OCI-LY1 (cell line): ENCODE measurements at regions not wholly inside any gene's neighbourhood (a gene's known extent, or its start where the extent isn't known, plus 50 kb on each side); places are given as distances from the start of the nearest gene placed in this dataset.

Source experiments
- H2AFZ ChIP-seq: fragments of 200-600 bp; sonication (generic), shearing (Covaris generic); 2 replicates; pipeline ENCODE4 v1.6.0; 2014; ENCODE audit warnings: antibody characterized with exemption, mild to moderate bottlenecking, low read length
- H3F3A ChIP-seq: fragments of 200-600 bp; sonication (generic), shearing (Covaris generic); 2 replicates; pipeline ENCODE4 v1.6.0; 2014; ENCODE audit warnings: mild to moderate bottlenecking, antibody characterized with exemption, low read length, moderate library complexity; ENCODE audit not compliant: insufficient read depth
- H3K27ac ChIP-seq: fragments of 200-600 bp; sonication (generic); 2 replicates; pipeline ENCODE4 v1.5.1; 2014; ENCODE audit warnings: low read length, mixed run types, mild to moderate bottlenecking, low read depth; ENCODE audit not compliant: poor library complexity, severe bottlenecking
- H3K27me3 ChIP-seq: fragments of 200-600 bp; sonication (generic); 2 replicates; pipeline ENCODE4 v1.6.0; 2014; ENCODE audit warnings: antibody characterized with exemption, mild to moderate bottlenecking, low read length, moderate library complexity; ENCODE audit not compliant: insufficient read depth
- H3K36me3 ChIP-seq: fragments of 200-600 bp; sonication (generic); 2 replicates; pipeline ENCODE4 v1.6.1; 2014; ENCODE audit warnings: mild to moderate bottlenecking, antibody characterized with exemption, low read length, moderate library complexity, mixed read lengths; ENCODE audit not compliant: insufficient read depth
- H3K4me1 ChIP-seq: fragments of 200-600 bp; sonication (generic); 2 replicates; pipeline ENCODE4 v1.5.1; 2014; ENCODE audit warnings: mild to moderate bottlenecking, low read length, moderate library complexity; ENCODE audit not compliant: insufficient read depth, severe bottlenecking
- H3K4me2 ChIP-seq: fragments of 200-600 bp; sonication (generic), shearing (Covaris generic); 2 replicates; pipeline ENCODE4 v1.6.1; 2014; ENCODE audit warnings: low read length
- H3K4me3 ChIP-seq: fragments of 200-600 bp; sonication (generic); 2 replicates; pipeline ENCODE4 v1.5.1; 2014; ENCODE audit warnings: low read length, low read depth, mild to moderate bottlenecking, mixed read lengths; ENCODE audit not compliant: poor library complexity, severe bottlenecking
- H3K79me2 ChIP-seq: fragments of 200-600 bp; shearing (Covaris generic); 2 replicates; pipeline ENCODE4 v1.6.1; 2016; ENCODE audit warnings: mixed run types, low read length, mixed read lengths; ENCODE audit not compliant: insufficient read depth
- H3K9ac ChIP-seq: fragments of 200-600 bp; sonication (generic), shearing (Covaris generic); 2 replicates; pipeline ENCODE4 v1.6.1; 2014; ENCODE audit warnings: mild to moderate bottlenecking, low read length, mixed read lengths
- H3K9me2 ChIP-seq: fragments of 200-600 bp; sonication (generic), shearing (Covaris generic); 2 replicates; pipeline ENCODE4 v1.6.1; 2014; ENCODE audit warnings: low read depth, mild to moderate bottlenecking, low read length, mixed read lengths
- H3K9me3 ChIP-seq: fragments of 200-600 bp; shearing (Covaris generic); 2 replicates; pipeline ENCODE4 v1.6.1; 2014; ENCODE audit warnings: low read length, mixed read lengths
- H4K20me1 ChIP-seq: fragments of 200-600 bp; sonication (generic), shearing (Covaris generic); 2 replicates; pipeline ENCODE4 v1.6.0; 2016; ENCODE audit warnings: mild to moderate bottlenecking, low read length; ENCODE audit not compliant: insufficient read depth
- EZH2 ChIP-seq: fragments of 200-600 bp; sonication (generic), shearing (Covaris generic); IDR thresholded peaks from 2 replicates; pipeline ENCODE4 v1.8.0; 2017; ENCODE audit warnings: borderline replicate concordance, mixed run types, mild to moderate bottlenecking, antibody characterized with exemption, low read length, moderate library complexity, mixed read lengths
- TF ChIP-seq, protein P1 (sequence below): fragments of 200-600 bp; sonication (generic), shearing (Covaris generic); IDR thresholded peaks from 2 replicates; pipeline ENCODE4 v1.5.1; 2017; ENCODE audit warnings: mild to moderate bottlenecking, antibody characterized with exemption, low read length, moderate library complexity, mixed read lengths

- Histone ChIP-seq H3K27me3 (no peaks in the 10 kb centered on the region), H3K4me2 (peak overlapping the region; percentile 21; the same call in 1 of the 2 replicates), H3K27ac (peak overlapping the region; percentile 51)
These were observed 603.0 kb upstream of the CDH8 start for GRCh38 chr16:62638964-62639870.

DNA sequence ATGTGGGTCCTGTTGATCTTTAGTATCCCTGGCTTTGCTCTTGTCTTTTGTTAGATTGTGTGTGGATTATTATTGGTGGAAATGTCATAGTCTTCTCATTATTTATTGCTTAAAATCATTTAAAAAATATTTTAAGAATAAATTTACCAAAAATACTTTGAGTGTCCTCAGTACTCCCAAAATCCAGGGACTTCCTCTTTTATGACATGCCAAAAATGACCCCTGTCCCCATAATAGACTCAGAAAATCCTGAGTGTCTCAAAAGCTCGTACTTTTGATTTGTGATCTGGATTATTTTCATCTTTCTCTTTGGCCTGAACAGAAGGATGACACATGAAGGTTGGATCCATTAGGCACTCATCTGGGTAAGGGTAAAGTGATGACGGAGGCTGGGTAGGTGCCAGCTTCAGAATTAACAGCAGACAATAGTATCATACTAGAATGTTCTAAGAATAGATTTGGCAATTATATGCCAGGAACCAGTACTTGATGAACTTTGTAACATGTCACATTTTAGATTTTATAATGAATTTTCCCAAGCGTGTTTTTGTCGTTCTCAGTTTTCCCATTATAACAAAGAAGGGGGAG, 602.2 kb upstream of the CDH8 start:
- TF ChIP-seq, protein P1, sequence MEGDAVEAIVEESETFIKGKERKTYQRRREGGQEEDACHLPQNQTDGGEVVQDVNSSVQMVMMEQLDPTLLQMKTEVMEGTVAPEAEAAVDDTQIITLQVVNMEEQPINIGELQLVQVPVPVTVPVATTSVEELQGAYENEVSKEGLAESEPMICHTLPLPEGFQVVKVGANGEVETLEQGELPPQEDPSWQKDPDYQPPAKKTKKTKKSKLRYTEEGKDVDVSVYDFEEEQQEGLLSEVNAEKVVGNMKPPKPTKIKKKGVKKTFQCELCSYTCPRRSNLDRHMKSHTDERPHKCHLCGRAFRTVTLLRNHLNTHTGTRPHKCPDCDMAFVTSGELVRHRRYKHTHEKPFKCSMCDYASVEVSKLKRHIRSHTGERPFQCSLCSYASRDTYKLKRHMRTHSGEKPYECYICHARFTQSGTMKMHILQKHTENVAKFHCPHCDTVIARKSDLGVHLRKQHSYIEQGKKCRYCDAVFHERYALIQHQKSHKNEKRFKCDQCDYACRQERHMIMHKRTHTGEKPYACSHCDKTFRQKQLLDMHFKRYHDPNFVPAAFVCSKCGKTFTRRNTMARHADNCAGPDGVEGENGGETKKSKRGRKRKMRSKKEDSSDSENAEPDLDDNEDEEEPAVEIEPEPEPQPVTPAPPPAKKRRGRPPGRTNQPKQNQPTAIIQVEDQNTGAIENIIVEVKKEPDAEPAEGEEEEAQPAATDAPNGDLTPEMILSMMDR, result no peak
- no peak for TF ChIP-seq EZH2
- no peaks in the 10 kb centered on the region for H3F3A ChIP-seq
- H3K9me2 ChIP-seq, result no peaks in the 10 kb centered on the region
- peaks cover 37% of the 10 kb centered on the region for H3K4me1 ChIP-seq
- no peaks in the 10 kb centered on the region for H3K9me3 ChIP-seq
- no peaks in the 10 kb centered on the region for H3K27me3 ChIP-seq
- H3K4me2 ChIP-seq, result peak overlapping the region; percentile 21; the same call in 1 of the 2 replicates
- H2AFZ ChIP-seq, result no peak overlapping the region
- no peaks in the 10 kb centered on the region for H3K79me2 ChIP-seq
- no peaks in the 10 kb centered on the region for H3K36me3 ChIP-seq
- H3K27ac ChIP-seq, result peak overlapping the region; percentile 51
- no peak overlapping the region for H3K4me3 ChIP-seq
- no peak overlapping the region for H3K9ac ChIP-seq
- no peaks in the 10 kb centered on the region for H4K20me1 ChIP-seq

More at GRCh38 chr16:62638964-62639870, 603.0 kb upstream of the CDH8 start:
- no peak for TF ChIP-seq EZH2
- TF ChIP-seq, protein P1, result 0 out of 2 replicates have a peak, but pooled peaks have one; percentile 5
- Histone ChIP-seq H3K79me2 (no peaks in the 10 kb centered on the region), H4K20me1 (no peaks in the 10 kb centered on the region), H3K36me3 (no peaks in the 10 kb centered on the region), H3K4me3 (no peak overlapping the region), H3K9ac (no peak overlapping the region), H3K4me1 (peaks cover 44% of the 10 kb centered on the region), H3K9me3 (no peaks in the 10 kb centered on the region), H3K9me2 (no peaks in the 10 kb centered on the region), H3F3A (no peaks in the 10 kb centered on the region), H2AFZ (no peak overlapping the region)

GRCh38 chr16:62625326-62625725, 589.1 kb upstream of the CDH8 start:
- no peak overlapping the region for H3K4me3 ChIP-seq
- H3F3A ChIP-seq, result no peaks in the 10 kb centered on the region
- no peaks in the 10 kb centered on the region for H3K9me3 ChIP-seq
- no peak overlapping the region for H3K27ac ChIP-seq
- H3K36me3 ChIP-seq, result no peaks in the 10 kb centered on the region
- H3K9me2 ChIP-seq, result no peaks in the 10 kb centered on the region
- H3K79me2 ChIP-seq, result no peaks in the 10 kb centered on the region
- no peak overlapping the region for H3K9ac ChIP-seq
- H3K4me1 ChIP-seq, result no peaks in the 10 kb centered on the region
- TF ChIP-seq, protein P1, result no peak
- no peak for TF ChIP-seq EZH2
- H4K20me1 ChIP-seq, result no peaks in the 10 kb centered on the region
- H2AFZ ChIP-seq, result no peak overlapping the region
- no peak overlapping the region for H3K4me2 ChIP-seq
- H3K27me3 ChIP-seq, result no peaks in the 10 kb centered on the region
